GM12878 (cell line): ENCODE measurements at regions not wholly inside any gene's neighbourhood (a gene's known extent, or its start where the extent isn't known, plus 50 kb on each side); places are given as distances from the start of the nearest gene placed in this dataset.

ENCODE experiments used
- ASH2L ChIP-seq: fragments of 300-600, 200-600 bp; sonication (generic); IDR thresholded peaks from 2 replicates; pipeline ENCODE4 v1.6.1; 2017; ENCODE audit warnings: low read depth, mild to moderate bottlenecking, borderline replicate concordance
- CBFB ChIP-seq: IDR thresholded peaks from 2 replicates; pipeline ENCODE4 v1.6.1; 2016; ENCODE audit warnings: antibody characterized with exemption, low read depth
- CHD1 ChIP-seq: IDR thresholded peaks from 2 replicates; pipeline ENCODE4 v1.6.1; 2012; ENCODE audit warnings: low read depth, low read length, improper control_type of control experiment
- CHD2 ChIP-seq: IDR thresholded peaks from 2 replicates; pipeline ENCODE4 v1.6.1; 2011; ENCODE audit warnings: low read depth, low read length, improper control_type of control experiment, borderline replicate concordance
- CTCF ChIP-seq, 3 experiments: IDR thresholded peaks in 2 of 3; conservative IDR thresholded peaks in 1 of 3; 2 replicates each; pipeline ENCODE4 v1.5.1; 2011; ENCODE audit warnings: low read depth in 3 of 3, low read length in 3 of 3, mild to moderate bottlenecking in 3 of 3, control low read depth in 2 of 3, moderate library complexity in 2 of 3, inconsistent platforms in 1 of 3, mixed read lengths in 1 of 3; ENCODE audit not compliant: control insufficient read depth in 2 of 3, insufficient read depth in 1 of 3; ENCODE audit errors: extremely low read depth in 1 of 3
- NR2C2 ChIP-seq: IDR thresholded peaks from 2 replicates; pipeline ENCODE4 v1.6.1; 2011; ENCODE audit warnings: borderline replicate concordance, low read depth; ENCODE audit not compliant: control insufficient read depth, insufficient read length
- NRF1 ChIP-seq: conservative IDR thresholded peaks from 2 replicates; pipeline ENCODE4 v1.6.1; 2011; ENCODE audit warnings: mild to moderate bottlenecking, low read depth, low read length, improper control_type of control experiment
- RBBP5 ChIP-seq: fragments of 200-600 bp; sonication (generic); conservative IDR thresholded peaks from 2 replicates; pipeline ENCODE4 v1.6.1; 2016
- ZBED1 ChIP-seq: IDR thresholded peaks from 2 replicates; pipeline ENCODE4 v1.6.1; 2016; ENCODE audit warnings: borderline replicate concordance
- ZSCAN29 ChIP-seq: fragments of 450-650 bp; IDR thresholded peaks from 2 replicates; pipeline ENCODE4 v1.6.1; 2017; ENCODE audit warnings: mild to moderate bottlenecking, moderate library complexity
- TF ChIP-seq, protein P1 (sequence below): fragments of 450-650 bp; formaldehyde crosslinking; IDR thresholded peaks from 2 replicates; pipeline ENCODE4 v1.4.0; 2020; ENCODE audit warnings: mild to moderate bottlenecking, moderate library complexity
- TF ChIP-seq, protein P2 (sequence below): IDR thresholded peaks from 2 replicates; pipeline ENCODE4 v1.6.1; 2012; ENCODE audit warnings: low read depth, low read length, improper control_type of control experiment
- TF ChIP-seq, protein P3 (sequence below): IDR thresholded peaks from 2 replicates; pipeline ENCODE4 v1.6.1; 2011; ENCODE audit warnings: mild to moderate bottlenecking, low read depth, low read length, moderate library complexity; ENCODE audit not compliant: insufficient replicate concordance

DNA sequence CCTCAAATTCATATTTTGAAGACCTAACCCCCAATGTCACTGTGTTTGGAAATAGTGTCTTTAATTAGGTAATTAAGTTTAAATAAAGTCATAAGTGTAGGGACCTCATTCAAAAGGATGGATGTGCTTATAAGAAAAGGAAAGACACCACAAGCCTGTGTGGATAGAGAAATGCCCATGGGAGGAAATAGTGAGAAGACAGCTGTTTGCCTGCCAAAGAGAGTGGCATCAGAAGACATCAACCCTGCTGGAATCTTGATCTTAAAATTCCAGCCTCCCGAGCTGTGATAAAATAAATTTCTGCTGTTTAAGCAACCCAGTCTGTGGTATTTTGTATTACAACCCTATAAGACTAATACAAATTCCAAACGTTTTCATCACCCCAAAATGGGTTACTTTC, 1867.9 kb upstream of the NUDT12 start:
- no peak for TF ChIP-seq CHD1
- no peak for TF ChIP-seq NR2C2
- TF ChIP-seq, protein P1, sequence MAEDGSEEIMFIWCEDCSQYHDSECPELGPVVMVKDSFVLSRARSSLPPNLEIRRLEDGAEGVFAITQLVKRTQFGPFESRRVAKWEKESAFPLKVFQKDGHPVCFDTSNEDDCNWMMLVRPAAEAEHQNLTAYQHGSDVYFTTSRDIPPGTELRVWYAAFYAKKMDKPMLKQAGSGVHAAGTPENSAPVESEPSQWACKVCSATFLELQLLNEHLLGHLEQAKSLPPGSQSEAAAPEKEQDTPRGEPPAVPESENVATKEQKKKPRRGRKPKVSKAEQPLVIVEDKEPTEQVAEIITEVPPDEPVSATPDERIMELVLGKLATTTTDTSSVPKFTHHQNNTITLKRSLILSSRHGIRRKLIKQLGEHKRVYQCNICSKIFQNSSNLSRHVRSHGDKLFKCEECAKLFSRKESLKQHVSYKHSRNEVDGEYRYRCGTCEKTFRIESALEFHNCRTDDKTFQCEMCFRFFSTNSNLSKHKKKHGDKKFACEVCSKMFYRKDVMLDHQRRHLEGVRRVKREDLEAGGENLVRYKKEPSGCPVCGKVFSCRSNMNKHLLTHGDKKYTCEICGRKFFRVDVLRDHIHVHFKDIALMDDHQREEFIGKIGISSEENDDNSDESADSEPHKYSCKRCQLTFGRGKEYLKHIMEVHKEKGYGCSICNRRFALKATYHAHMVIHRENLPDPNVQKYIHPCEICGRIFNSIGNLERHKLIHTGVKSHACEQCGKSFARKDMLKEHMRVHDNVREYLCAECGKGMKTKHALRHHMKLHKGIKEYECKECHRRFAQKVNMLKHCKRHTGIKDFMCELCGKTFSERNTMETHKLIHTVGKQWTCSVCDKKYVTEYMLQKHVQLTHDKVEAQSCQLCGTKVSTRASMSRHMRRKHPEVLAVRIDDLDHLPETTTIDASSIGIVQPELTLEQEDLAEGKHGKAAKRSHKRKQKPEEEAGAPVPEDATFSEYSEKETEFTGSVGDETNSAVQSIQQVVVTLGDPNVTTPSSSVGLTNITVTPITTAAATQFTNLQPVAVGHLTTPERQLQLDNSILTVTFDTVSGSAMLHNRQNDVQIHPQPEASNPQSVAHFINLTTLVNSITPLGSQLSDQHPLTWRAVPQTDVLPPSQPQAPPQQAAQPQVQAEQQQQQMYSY (CRISPR knock-in tag), result no peak
- TF ChIP-seq CTCF (IDR thresholded peaks at IDR 0.05 in 2 of 3, conservative IDR thresholded peaks at IDR 0.05 in 1 of 3; ENCODE audit: control insufficient read depth in 2 of 3, extremely low read depth in 1 of 3, insufficient read depth in 1 of 3, low read depth in 3 of 3, low read length in 3 of 3), result no peak
- TF ChIP-seq ZBED1, result no peak
- TF ChIP-seq RBBP5, result no peak
- TF ChIP-seq NRF1, result no peak
- TF ChIP-seq, protein P2, sequence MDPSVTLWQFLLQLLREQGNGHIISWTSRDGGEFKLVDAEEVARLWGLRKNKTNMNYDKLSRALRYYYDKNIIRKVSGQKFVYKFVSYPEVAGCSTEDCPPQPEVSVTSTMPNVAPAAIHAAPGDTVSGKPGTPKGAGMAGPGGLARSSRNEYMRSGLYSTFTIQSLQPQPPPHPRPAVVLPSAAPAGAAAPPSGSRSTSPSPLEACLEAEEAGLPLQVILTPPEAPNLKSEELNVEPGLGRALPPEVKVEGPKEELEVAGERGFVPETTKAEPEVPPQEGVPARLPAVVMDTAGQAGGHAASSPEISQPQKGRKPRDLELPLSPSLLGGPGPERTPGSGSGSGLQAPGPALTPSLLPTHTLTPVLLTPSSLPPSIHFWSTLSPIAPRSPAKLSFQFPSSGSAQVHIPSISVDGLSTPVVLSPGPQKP, result no peak
- TF ChIP-seq CHD2, result no peak
- no peak for TF ChIP-seq CBFB
- TF ChIP-seq, protein P3, sequence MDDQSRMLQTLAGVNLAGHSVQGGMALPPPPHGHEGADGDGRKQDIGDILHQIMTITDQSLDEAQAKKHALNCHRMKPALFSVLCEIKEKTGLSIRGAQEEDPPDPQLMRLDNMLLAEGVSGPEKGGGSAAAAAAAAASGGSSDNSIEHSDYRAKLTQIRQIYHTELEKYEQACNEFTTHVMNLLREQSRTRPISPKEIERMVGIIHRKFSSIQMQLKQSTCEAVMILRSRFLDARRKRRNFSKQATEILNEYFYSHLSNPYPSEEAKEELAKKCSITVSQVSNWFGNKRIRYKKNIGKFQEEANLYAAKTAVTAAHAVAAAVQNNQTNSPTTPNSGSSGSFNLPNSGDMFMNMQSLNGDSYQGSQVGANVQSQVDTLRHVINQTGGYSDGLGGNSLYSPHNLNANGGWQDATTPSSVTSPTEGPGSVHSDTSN, result no peak
- no peak for TF ChIP-seq ASH2L
- TF ChIP-seq ZSCAN29, result no peak
